ENCODE measurements at regions not wholly inside any gene's neighbourhood (a gene's known extent, or its start where the extent isn't known, plus 50 kb on each side); places are given as distances from the start of the nearest gene placed in this dataset.

- H3K36me3 ChIP-seq (ENCODE audit: control insufficient read depth, insufficient read depth, low read length) = no peaks in the 10 kb centered on the region
- no peak overlapping the region for H3K27ac Mint-ChIP-seq (ENCODE audit: unreplicated experiment)
- no peak for TF ChIP-seq CTCF (IDR thresholded peaks at IDR 0.05; ENCODE audit: insufficient read depth in 1 of 2, low read depth in 1 of 2, low read length in 1 of 2, severe bottlenecking in 1 of 2, unreplicated experiment in 1 of 2)
- no peak for DNase-seq
- H3K27me3 Mint-ChIP-seq (ENCODE audit: insufficient read depth, unreplicated experiment) = peaks cover 4% of the 10 kb centered on the region
- H3K4me1 Mint-ChIP-seq (ENCODE audit: low read depth, unreplicated experiment) = no peaks in the 10 kb centered on the region
- H3K27me3 ChIP-seq (replicated peaks; ENCODE audit: control insufficient read depth, insufficient read depth, low read length) = no peaks in the 10 kb centered on the region
- H3K36me3 Mint-ChIP-seq (ENCODE audit: insufficient read depth, unreplicated experiment) = no peaks in the 10 kb centered on the region
- ChIA-PET POLR2A (no interaction called here), CTCF (no interaction called here)
- H3K4me3 ChIP-seq (ENCODE audit: low read depth, low read length) = no peak overlapping the region
- no TSS peak for BruUV-seq (replicated peaks)
- no peaks in the 10 kb centered on the region for H3K4me1 ChIP-seq
- H3K9me3 Mint-ChIP-seq (ENCODE audit: unreplicated experiment) = no peaks in the 10 kb centered on the region
- intact Hi-C loops (cut with micrococcal nuclease; ENCODE audit: unreplicated experiment) = no loop called here
- H3K9me3 ChIP-seq = no peaks in the 10 kb centered on the region
- no peak overlapping the region for H3K4me3 Mint-ChIP-seq (ENCODE audit: unreplicated experiment)
These were observed 802.5 kb upstream of the SLITRK1 start for GRCh38 chr13:84684804-84685203.

GRCh38 chr13:84684048-84684662 lies 801.9 kb upstream of the SLITRK1 start:
- no peak for DNase-seq
- ChIA-PET POLR2A (no interaction called here), CTCF (no interaction called here)
- BruUV-seq (replicated peaks) = no TSS peak
- no peaks in the 10 kb centered on the region for H3K9me3 ChIP-seq
- H3K36me3 Mint-ChIP-seq (ENCODE audit: insufficient read depth, unreplicated experiment) = no peaks in the 10 kb centered on the region
- H3K27me3 ChIP-seq (replicated peaks; ENCODE audit: control insufficient read depth, insufficient read depth, low read length) = no peaks in the 10 kb centered on the region
- no peaks in the 10 kb centered on the region for H3K36me3 ChIP-seq (ENCODE audit: control insufficient read depth, insufficient read depth, low read length)
- no peaks in the 10 kb centered on the region for H3K4me1 Mint-ChIP-seq (ENCODE audit: low read depth, unreplicated experiment)
- intact Hi-C loops (cut with micrococcal nuclease; ENCODE audit: unreplicated experiment) = no loop called here
- no peak overlapping the region for H3K27ac Mint-ChIP-seq (ENCODE audit: unreplicated experiment)
- H3K4me3 ChIP-seq (ENCODE audit: low read depth, low read length) = no peak overlapping the region
- H3K9me3 Mint-ChIP-seq (ENCODE audit: unreplicated experiment) = no peaks in the 10 kb centered on the region
- H3K4me1 ChIP-seq = no peaks in the 10 kb centered on the region
- H3K4me3 Mint-ChIP-seq (ENCODE audit: unreplicated experiment) = no peak overlapping the region
- no peak for TF ChIP-seq CTCF (IDR thresholded peaks at IDR 0.05; ENCODE audit: insufficient read depth in 1 of 2, low read depth in 1 of 2, low read length in 1 of 2, severe bottlenecking in 1 of 2, unreplicated experiment in 1 of 2)
- H3K27me3 Mint-ChIP-seq (ENCODE audit: insufficient read depth, unreplicated experiment) = peaks cover 4% of the 10 kb centered on the region

- POLR2A ChIA-PET = no interaction called here
- Histone ChIP-seq H3K4me3 (ENCODE audit: low read depth, low read length) (no peak overlapping the region), H3K36me3 (ENCODE audit: control insufficient read depth, insufficient read depth, low read length) (no peaks in the 10 kb centered on the region), H3K27me3 (replicated peaks; ENCODE audit: control insufficient read depth, insufficient read depth, low read length) (no peaks in the 10 kb centered on the region), H3K4me1 (no peaks in the 10 kb centered on the region), H3K9me3 (no peaks in the 10 kb centered on the region)
- Mint-ChIP-seq H3K27me3 (ENCODE audit: insufficient read depth, unreplicated experiment) (peaks cover 4% of the 10 kb centered on the region), H3K9me3 (ENCODE audit: unreplicated experiment) (no peaks in the 10 kb centered on the region), H3K4me1 (ENCODE audit: low read depth, unreplicated experiment) (no peaks in the 10 kb centered on the region), H3K36me3 (ENCODE audit: insufficient read depth, unreplicated experiment) (no peaks in the 10 kb centered on the region), H3K4me3 (ENCODE audit: unreplicated experiment) (no peak overlapping the region), H3K27ac (ENCODE audit: unreplicated experiment) (no peak overlapping the region)
- intact Hi-C loops (cut with micrococcal nuclease; ENCODE audit: unreplicated experiment) = no loop called here
- no peak for TF ChIP-seq CTCF (IDR thresholded peaks at IDR 0.05; ENCODE audit: insufficient read depth in 1 of 2, low read depth in 1 of 2, low read length in 1 of 2, severe bottlenecking in 1 of 2, unreplicated experiment in 1 of 2)
- no peak for DNase-seq
- no TSS peak for BruUV-seq (replicated peaks)
- CTCF ChIA-PET = no interaction called here
These were observed 801.2 kb upstream of the SLITRK1 start for GRCh38 chr13:84683448-84683847.

Data from Caco-2 (cell line).